KOPT-K1 (cell line): ENCODE measurements at regions not wholly inside any gene's neighbourhood (a gene's known extent, or its start where the extent isn't known, plus 50 kb on each side); places are given as distances from the start of the nearest gene placed in this dataset.

ENCODE experiments used
- H3K27ac ChIP-seq: fragments of 200-600 bp; sonication (generic); 2 replicates; pipeline ENCODE4 v1.5.1; 2016; ENCODE audit warnings: antibody characterized with exemption, mild to moderate bottlenecking, low read depth, low read length; ENCODE audit not compliant: poor library complexity, severe bottlenecking
- H3K36me3 ChIP-seq: fragments of 200-600 bp; sonication (generic); 2 replicates; pipeline ENCODE4 v1.5.1; 2017; ENCODE audit warnings: antibody characterized with exemption, mild to moderate bottlenecking, low read length, moderate library complexity; ENCODE audit not compliant: insufficient read depth
- H3K9me3 ChIP-seq: fragments of 200-600 bp; sonication (generic); 2 replicates; pipeline ENCODE4 v1.5.1; 2017; ENCODE audit warnings: antibody characterized with exemption, low read length, mild to moderate bottlenecking; ENCODE audit not compliant: insufficient read depth, poor library complexity, severe bottlenecking

DNA sequence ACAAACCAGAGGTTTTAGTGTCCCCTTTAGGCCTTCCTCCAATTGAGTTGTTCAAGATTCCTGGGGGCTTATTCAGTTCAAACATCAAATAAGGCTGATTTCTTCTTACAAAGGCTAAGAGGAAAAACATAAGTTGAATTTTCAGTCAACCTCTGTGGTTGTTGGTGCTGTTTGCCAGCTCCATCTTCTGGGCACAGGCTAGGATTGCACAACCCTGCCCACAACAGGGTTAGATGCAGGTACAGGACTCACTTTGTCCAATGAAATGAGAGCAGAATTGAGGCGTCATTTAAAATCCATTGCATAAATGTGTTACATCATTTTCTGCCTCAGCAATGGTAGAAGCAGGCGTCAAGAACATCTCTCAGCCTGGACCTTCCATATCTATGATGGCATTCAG is 173.3 kb downstream of the PMP22 start:
- H3K27ac ChIP-seq, result no peak overlapping the region
- no peaks in the 10 kb centered on the region for H3K9me3 ChIP-seq
- H3K36me3 ChIP-seq, result no peaks in the 10 kb centered on the region

GRCh38 chr17:15090533-15090932 is 174.6 kb downstream of the PMP22 start:
- Histone ChIP-seq H3K9me3 (no peaks in the 10 kb centered on the region), H3K36me3 (no peaks in the 10 kb centered on the region), H3K27ac (no peak overlapping the region)

- no peaks in the 10 kb centered on the region for H3K36me3 ChIP-seq
- no peaks in the 10 kb centered on the region for H3K9me3 ChIP-seq
- H3K27ac ChIP-seq, result no peak overlapping the region
Observed at GRCh38 chr17:15087946-15088345, 177.2 kb downstream of the PMP22 start.

DNA sequence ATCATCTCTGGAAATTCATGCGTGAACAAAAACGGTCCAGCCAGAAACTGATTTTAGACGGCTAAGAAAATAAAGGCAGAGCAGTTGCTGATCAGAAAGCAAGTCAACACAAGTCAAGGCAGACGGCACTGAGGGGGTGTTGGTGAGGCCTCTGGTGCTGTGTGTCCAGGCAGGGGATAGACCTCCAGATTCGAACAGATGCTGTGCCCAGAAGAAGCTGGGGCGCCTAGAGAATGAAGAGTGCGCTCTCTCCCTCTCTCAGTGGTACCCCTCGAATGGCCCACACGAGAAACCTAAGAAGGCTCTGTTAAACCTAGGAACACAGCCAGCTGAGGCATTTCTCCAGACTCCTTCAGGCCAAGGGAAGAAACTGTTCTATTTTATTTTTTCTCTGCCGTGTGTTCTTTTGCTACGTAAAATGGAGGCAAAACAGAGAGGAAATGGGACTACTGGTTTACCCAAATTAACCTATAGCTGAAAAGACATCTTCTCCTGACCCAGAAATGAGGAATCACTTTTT is 178.3 kb downstream of the PMP22 start:
- Histone ChIP-seq H3K36me3 (no peaks in the 10 kb centered on the region), H3K27ac (no peak overlapping the region), H3K9me3 (no peaks in the 10 kb centered on the region)

- no peaks in the 10 kb centered on the region for H3K36me3 ChIP-seq
- no peaks in the 10 kb centered on the region for H3K9me3 ChIP-seq
- no peak overlapping the region for H3K27ac ChIP-seq
Observed at GRCh38 chr17:15085890-15086677, 179.0 kb downstream of the PMP22 start.

DNA sequence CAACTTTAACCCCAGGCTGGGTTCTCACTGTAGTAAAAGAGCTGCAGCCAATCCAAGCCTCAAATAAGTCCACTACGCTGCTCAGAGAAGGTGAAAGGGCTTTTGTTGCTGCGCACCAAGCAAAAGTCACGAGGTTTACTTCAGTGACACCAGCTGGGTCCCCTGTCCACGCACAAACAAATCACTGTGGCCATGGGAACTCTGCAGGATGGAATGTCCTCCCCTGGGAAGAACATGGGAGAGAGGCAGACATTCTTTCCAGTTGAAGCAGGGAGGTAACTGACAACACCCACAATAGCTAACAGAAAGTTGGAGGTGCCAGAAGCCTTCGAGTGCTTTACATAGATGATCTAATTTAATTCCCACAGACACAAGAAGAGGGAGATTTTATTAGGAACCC is 181.9 kb downstream of the PMP22 start:
- no peaks in the 10 kb centered on the region for H3K36me3 ChIP-seq
- H3K27ac ChIP-seq, result no peak overlapping the region
- H3K9me3 ChIP-seq, result no peaks in the 10 kb centered on the region

GRCh38 chr17:15081008-15081407 is 184.1 kb downstream of the PMP22 start:
- Histone ChIP-seq H3K9me3 (no peaks in the 10 kb centered on the region), H3K27ac (no peak overlapping the region), H3K36me3 (no peaks in the 10 kb centered on the region)

- H3K27ac ChIP-seq, result no peak overlapping the region
- no peaks in the 10 kb centered on the region for H3K9me3 ChIP-seq
- H3K36me3 ChIP-seq, result no peaks in the 10 kb centered on the region
Observed at GRCh38 chr17:15078570-15078969, 186.6 kb downstream of the PMP22 start.

- no peaks in the 10 kb centered on the region for H3K9me3 ChIP-seq
- H3K27ac ChIP-seq, result no peak overlapping the region
- no peaks in the 10 kb centered on the region for H3K36me3 ChIP-seq
Observed at GRCh38 chr17:15076991-15077663, 188.0 kb downstream of the PMP22 start.

DNA sequence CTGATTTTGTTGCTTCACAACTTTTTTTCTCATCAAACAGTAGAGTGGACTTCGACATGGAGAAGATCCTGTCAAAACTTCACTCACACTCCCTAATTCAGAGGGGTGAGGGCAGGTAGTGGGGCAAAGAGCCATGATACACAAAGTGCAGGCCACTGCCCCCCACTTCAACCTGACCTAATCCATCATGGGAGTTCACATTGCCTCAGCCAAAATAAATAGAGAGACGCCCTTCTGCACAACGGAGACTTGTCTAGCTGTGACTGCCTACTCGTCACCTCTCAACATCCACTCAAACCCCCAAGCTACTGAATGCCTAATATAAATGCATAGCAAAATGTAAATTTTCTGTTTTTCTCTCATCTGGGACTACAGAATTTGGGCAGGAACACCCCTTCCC is 213.2 kb downstream of the PMP22 start:
- Histone ChIP-seq H3K27ac (no peak overlapping the region), H3K36me3 (no peaks in the 10 kb centered on the region), H3K9me3 (no peaks in the 10 kb centered on the region)

- no peak overlapping the region for H3K27ac ChIP-seq
- no peaks in the 10 kb centered on the region for H3K36me3 ChIP-seq
- H3K9me3 ChIP-seq, result no peaks in the 10 kb centered on the region
Observed at GRCh38 chr17:15049795-15050160, 215.3 kb downstream of the PMP22 start.

DNA sequence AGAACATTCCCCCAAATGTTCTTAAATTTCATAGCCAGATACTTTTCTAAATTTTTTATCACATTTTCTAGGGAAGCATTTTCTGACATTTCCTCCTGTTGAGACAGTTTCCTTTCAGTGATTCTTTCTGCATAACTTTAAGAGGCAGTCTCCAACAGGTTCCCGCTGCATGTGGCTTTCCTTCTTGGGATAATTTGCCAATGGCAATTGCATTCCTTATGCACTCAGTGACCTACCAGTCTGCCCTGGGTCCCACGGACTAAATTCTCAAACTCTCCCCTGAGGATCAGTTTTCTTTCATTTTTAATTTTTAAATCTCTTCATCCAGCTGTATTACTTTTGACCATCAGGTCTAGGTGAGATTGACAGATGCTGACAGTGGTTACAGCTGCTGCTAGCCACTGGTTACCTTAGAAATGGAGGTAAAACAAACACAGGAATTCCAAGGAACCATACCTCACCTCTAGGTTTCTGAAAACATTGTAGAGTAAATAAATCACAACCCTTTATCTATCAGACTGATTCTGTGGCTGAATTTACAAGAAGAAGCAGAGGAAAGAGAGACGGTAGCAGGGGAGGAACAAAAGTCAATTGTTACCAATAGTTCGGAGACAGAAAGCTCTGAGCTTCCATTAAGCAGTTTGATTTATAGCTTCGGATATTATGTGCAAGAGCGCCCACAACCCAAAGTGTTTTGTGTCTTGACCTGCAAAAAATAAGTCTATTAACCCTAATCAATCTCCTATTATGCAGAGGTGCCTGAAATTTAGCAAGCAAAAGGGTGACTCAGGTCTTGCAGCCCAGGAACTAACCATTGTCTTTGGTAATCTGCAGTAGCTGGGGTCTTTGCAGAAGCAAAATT is 216.0 kb downstream of the PMP22 start:
- no peak overlapping the region for H3K27ac ChIP-seq
- H3K9me3 ChIP-seq, result no peaks in the 10 kb centered on the region
- H3K36me3 ChIP-seq, result no peaks in the 10 kb centered on the region

DNA sequence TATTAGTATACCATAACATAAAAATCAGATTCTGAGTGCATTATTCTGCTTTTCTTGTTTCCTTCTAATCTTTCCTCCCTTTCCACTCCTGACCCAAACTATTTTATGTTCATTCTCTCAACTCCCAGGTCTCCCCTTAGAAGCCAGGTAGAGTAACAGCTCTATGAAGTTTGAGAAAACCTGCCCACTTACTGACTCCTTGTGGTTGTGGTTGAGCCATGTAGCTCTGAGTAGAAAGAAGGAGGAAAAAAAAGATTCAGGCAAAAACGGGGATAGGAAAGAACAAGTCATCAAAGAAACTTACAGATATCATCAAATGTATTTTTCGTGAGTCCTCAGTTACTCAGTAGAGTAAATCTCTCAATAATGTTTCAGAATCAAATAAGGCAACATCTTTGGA is 216.7 kb downstream of the PMP22 start:
- Histone ChIP-seq H3K9me3 (no peaks in the 10 kb centered on the region), H3K27ac (no peak overlapping the region), H3K36me3 (no peaks in the 10 kb centered on the region)

DNA sequence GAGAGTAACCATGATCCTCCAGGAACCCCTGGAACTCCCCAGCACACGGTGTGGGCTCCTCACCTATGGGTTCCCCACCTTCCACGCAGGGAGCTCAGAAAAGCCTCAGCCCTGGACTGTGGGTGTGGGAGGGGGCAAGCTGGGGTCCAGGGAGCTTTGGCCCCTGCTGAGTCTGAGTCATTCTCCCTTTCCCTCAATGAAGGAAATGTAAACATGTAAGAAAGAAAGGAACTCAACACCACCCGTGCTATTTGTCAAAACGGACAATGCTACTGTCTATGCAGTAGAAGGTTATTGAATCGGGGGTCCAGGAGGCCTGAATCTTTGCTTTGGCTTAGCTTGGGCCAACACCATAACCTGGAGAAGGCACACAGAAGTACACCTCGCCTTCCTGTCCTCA is 222.8 kb downstream of the PMP22 start:
- Histone ChIP-seq H3K9me3 (no peaks in the 10 kb centered on the region), H3K27ac (no peak overlapping the region), H3K36me3 (no peaks in the 10 kb centered on the region)

GRCh38 chr17:15039366-15039765 is 225.8 kb downstream of the PMP22 start:
- Histone ChIP-seq H3K27ac (no peak overlapping the region), H3K36me3 (no peaks in the 10 kb centered on the region), H3K9me3 (no peaks in the 10 kb centered on the region)
